GM18867 (cell line): ENCODE measurements at regions not wholly inside any gene's neighbourhood (a gene's known extent, or its start where the extent isn't known, plus 50 kb on each side); places are given as distances from the start of the nearest gene placed in this dataset.

Source experiments
- ATAC-seq: cut with Tn5 transposase; IDR thresholded peaks from one replicate; pipeline ENCODE4 v1.9.1; 2021; ENCODE audit warnings: mild to moderate bottlenecking, moderate library complexity; ENCODE audit not compliant: unreplicated experiment

DNA sequence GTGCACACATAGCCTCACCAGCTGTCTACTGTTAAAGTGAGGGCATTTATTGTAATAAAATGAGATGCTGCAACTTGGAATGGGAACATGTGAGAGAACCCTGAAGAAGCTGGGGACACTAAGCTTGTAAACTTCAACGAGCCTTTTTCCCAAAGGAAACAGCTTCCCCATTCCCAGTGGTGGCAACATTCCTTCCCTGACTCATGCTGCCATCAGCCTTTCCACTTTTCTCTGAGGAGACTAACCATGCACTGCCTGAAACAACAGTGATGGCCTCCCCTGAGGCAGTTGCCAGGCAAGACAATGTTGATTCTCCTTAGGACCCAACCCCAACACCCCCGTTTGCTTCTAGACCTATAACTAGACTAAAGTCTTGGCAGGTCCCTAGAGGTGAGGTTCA lies 928.3 kb downstream of the GLUD2 start:
- no peak for ATAC-seq

DNA sequence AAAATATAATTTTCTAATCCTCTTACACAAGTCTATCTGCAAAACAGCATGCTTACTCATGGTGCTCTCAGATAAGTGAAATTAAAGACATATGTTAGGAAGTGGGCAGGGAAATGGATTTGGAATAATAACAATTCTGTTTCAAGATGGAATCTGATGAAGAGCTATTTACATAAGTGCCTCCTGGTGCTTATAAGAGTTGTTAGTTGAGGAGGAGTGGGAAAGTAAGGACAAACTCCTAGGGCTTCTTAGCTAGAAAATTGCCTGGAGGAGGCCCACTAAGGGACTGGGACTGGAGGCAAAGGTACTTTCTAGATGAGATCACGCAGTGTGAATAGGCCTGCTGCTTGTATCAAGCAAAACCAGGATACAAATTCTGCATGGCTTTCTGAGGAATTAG lies 939.8 kb downstream of the GLUD2 start:
- ATAC-seq, result no peak

- ATAC-seq, result no peak
Observed at GRCh38 chrX:121987835-121988234, 940.4 kb downstream of the GLUD2 start.

DNA sequence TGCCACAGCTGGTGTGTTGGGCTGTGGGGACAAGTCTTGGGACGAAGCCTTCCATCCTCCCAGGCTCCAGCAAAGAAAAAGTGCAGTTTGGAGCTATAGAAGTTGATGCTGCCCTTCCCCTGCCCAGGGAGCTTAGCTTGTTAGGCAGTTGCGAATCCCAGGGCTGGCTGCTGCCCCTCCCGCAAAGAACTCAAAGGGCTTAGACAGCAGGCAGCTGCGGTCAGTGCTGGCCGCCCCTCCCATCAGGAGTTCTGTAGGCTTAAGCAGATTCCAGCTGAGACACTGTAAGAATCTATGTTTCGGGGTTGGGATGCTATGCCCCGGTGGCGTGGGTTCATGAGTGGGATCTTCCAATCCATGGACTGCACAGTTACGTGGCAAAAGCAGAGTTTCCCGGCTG lies 956.7 kb downstream of the GLUD2 start:
- ATAC-seq, result no peak

DNA sequence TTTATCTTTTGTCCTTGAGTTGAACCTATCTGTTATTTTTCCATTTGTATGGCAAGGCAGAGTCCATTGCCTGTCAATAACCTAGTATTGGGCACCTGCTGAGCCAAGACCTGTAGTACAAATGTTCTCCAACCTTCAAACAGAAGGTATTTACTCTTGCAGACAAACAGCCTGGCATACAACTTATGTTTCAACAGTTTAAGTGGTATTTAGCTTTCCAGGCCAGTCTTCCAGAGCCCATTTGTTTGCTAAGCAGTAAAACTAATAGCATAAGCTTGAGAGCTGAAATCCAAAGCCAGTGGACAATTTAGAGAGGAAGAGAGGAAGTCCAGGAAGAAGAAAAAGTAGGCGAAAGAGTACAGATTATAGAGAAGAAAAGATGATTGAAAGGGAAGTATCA lies 979.3 kb downstream of the GLUD2 start:
- no peak for ATAC-seq

DNA sequence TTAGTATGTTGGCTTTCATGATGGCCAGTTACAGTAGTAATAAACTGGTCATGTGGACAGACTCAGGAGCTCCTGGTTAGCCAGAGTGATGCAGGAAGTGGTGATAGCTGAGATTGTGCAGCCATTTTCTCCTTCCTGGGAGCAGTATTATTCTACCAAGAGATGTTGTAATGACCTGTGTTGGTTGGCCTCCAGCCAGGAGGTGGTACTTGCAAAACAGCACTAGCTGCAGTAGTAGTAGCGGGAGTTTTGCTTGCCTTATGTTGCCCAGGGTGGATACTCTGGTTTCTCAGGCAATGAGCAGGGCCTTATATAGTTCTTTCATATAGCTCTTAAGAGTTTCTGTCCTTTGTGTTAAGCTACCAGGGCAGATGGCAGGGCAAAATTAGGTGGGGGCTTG lies 998.8 kb downstream of the GLUD2 start:
- no peak for ATAC-seq

DNA sequence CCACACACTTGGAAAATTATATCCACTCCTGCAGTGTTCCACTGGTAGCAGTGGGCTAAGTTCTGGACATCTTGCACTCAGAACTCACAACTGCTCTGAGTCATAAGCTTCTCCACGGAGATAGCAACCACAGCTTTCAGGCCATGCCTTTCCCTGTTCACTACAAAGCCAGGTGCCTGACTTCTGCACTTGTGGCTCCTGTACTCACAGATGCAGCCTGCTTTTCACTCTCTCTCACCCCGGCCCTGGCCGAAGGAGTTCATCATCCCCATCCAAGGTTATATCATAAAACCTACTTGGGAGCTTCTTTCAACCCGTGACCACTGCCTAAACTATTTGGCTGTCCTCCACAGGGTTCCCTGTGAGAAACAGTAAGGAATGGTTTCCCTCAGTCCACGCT lies 999.4 kb downstream of the GLUD2 start:
- no peak for ATAC-seq

DNA sequence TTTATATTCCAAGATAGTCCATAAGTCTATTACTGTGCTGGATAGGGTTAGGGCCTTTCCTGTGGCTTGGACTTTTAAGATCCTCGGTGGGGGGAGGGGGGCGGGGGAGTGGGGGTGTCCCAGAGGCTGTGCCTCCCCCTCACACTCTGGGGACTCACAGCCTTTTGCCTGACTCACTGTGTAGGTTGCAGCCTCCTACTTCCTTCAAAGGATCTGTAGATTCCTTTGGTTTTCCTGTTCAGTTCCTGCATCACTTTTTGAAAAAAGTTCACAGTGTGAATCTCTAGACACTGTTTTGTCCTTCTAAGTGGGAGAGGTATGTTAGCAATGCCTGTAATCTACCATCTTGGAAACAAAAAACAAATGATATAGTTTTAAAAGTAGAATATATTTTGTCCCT lies 999.9 kb downstream of the GLUD2 start:
- ATAC-seq, result no peak

- no peak for ATAC-seq
Observed at GRCh38 chrX:122055460-122055859, 1008.0 kb downstream of the GLUD2 start.

DNA sequence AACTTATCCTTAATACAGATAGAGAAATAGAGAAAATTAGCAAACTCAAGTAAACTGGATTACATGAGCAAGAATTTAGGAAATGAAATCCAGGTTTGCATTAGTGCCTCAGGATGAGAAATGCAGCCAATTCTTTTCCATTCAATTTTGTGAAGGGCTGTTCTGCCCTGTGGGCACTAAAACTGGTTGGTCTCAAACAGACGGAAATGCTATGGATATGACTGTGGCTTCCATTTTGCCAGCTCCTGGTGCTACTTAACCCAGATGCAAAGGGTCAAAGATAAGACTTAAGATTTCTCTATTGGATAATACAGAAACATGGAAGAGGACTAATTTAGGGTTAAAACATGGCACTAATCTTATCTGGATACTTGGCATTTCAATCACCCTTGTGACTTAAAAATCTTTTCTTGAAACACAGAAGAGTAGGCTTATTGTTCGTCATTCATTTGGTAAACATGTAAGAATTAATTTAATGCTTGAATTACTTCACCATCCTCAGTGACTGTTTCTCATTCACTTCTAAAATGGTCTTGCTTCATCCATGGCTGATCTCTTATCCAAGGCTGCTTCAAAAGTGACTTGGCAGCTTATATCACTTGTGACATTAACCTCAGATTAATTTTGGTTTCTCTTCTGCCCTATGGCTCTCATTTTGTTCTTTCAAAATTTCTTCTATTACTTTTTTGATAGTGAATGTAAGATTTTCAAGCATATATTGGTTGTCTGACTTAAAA lies 1008.7 kb downstream of the GLUD2 start:
- no peak for ATAC-seq

- no peak for ATAC-seq
Observed at GRCh38 chrX:122076241-122076640, 1028.8 kb downstream of the GLUD2 start.

GRCh38 chrX:122078079-122078478 lies 1030.7 kb downstream of the GLUD2 start:
- no peak for ATAC-seq

DNA sequence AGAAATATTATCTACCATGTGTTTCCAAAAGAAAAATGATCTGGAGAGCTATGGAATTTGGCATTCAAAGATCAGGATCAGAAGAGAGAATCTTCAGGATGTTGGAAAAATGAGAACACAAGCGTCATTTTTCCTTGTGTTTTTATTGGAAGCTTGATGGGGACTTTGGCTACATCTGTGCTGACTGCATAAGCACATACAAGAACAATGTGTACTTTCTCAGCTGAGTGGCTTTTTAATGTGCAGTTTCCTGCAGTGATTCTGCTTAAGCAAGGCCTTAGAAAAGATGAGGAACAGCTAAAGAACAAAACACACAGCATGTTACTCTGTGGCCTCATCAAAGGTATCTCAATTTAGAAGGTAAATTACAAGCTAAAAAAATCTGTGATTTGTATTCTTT lies 1039.9 kb downstream of the GLUD2 start:
- no peak for ATAC-seq

- ATAC-seq, result no peak
Observed at GRCh38 chrX:122091571-122091970, 1044.2 kb downstream of the GLUD2 start.

DNA sequence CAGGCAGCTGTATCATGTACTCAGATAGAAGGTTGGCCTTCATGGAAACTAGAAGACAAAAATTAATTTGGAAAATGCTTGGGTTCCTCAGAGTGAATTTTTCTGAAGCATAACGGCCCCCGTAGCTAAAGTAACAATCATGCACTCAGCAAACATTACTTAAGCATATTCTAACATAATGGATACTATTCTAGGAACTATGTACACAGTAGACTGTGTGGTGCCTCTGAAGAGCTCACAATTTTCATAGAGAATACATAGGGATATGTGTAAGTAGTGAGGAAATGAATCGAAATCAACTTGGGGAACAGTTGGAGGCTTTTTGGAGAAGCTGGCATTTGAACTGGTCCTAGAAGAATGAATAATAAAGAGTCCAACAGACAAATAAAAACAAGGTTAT lies 1045.0 kb downstream of the GLUD2 start:
- ATAC-seq, result no peak

DNA sequence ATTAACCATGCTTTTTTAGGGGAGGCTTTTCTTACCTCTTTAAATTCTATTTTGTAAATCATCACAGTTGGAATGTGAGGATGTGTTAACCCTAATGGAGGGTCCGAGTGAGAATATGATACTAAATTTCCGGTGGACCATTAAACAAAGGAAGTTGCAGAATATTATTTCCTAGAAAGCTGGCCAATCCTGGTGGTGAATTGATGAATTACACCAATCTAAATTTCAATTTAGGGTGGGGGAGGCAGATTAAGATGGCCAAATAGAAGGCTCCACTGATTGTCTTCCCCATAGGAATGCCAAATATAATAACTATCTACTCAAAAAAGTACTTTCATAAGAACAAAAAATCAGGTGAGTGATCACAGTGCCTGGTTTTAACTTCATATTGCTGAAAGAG lies 1045.6 kb downstream of the GLUD2 start:
- no peak for ATAC-seq

- ATAC-seq, result no peak
Observed at GRCh38 chrX:122094611-122095010, 1047.2 kb downstream of the GLUD2 start.

DNA sequence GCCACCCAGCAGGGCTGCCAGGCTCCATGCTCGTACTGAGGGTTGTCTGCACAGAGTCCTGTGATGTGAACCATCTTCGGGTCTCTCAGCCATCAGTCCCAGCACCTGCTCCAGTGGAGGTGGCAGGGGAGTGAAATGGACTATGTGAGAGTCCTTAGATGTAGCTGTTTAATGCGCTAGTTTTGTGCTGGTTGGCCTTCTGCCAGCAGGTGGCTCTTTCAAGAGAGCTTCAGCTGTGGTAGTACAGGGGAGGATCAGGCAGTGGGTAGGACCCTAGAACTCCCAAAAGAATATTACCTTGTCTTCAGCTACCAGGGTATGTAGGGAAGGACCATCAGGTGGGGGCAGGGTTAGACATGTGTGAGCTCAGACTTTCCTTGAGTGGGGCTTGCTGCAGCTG lies 1066.0 kb downstream of the GLUD2 start:
- ATAC-seq, result no peak

DNA sequence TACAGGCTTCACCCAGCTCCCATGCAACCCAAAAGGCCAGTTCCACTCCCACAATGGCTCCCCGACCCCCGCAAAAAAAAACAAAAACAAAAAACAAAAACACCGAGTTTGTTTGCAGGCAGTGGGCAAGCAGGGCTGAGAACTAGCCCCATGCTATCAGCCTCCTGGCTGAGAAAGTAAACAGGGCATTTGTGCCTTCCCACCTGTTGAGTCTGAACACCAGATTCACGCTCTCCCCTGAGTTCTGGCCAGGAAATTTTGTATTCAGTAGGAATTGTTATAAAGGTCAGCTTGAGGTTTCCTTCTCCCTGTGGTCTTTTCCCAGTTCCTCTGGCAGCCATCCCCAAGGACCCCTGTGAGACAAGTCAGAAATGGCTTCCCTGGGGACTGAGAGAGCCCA lies 1066.5 kb downstream of the GLUD2 start:
- ATAC-seq, result no peak

- no peak for ATAC-seq
Observed at GRCh38 chrX:122115604-122116003, 1068.2 kb downstream of the GLUD2 start.

GRCh38 chrX:122119361-122119760 lies 1064.7 kb upstream of the GRIA3 start:
- no peak for ATAC-seq

DNA sequence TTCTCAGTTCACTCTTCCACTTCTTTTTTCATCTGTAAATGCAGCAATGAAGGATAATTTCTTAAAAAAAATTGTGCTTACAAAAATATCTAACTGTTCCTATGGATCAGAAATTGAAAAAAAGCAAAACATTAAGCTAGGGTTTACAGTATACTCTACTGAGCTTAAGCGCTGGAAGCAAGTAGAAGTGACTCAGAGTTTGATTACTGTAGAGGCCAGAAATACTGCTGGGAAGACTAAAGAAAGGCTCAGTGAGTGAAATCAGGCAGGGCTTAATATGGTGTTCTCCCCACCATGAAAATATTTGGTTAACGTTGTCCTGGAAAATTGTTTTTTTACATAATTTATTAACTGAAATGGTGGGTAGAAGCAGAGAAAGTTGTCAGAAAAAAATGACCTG lies 1061.8 kb upstream of the GRIA3 start:
- ATAC-seq, result no peak

GRCh38 chrX:122133478-122133877 lies 1050.6 kb upstream of the GRIA3 start:
- ATAC-seq, result no peak
